Chondrocyte (in vitro differentiated cells): ENCODE measurements at regions not wholly inside any gene's neighbourhood (a gene's known extent, or its start where the extent isn't known, plus 50 kb on each side); places are given as distances from the start of the nearest gene placed in this dataset.
"Not testable (repeated sequence)": the region's sequence is repeated elsewhere in the genome, so short reads cannot be mapped to it uniquely, and the experiment has no call there.

ENCODE experiments used
- DNase-seq: peaks from one replicate; pipeline ENCODE4 v3.0.0; 2021; ENCODE audit warnings: mixed read lengths, low spot score
- H3K27ac Mint-ChIP-seq: one replicate; pipeline ENCODE4 v1.8.0; 2021; ENCODE audit warnings: mild to moderate bottlenecking, moderate library complexity, mixed read lengths; ENCODE audit not compliant: unreplicated experiment
- H3K27me3 Mint-ChIP-seq: 2 replicates; pipeline ENCODE4 v1.8.0; 2021; ENCODE audit warnings: low read depth, mixed read lengths
- H3K36me3 Mint-ChIP-seq: 2 replicates; pipeline ENCODE4 v1.8.0; 2021; ENCODE audit warnings: low read depth, mixed read lengths
- H3K4me1 Mint-ChIP-seq: 2 replicates; pipeline ENCODE4 v1.8.0; 2021; ENCODE audit warnings: low read depth, mild to moderate bottlenecking, mixed read lengths
- H3K4me3 Mint-ChIP-seq: one replicate; pipeline ENCODE4 v1.8.0; 2021; ENCODE audit warnings: mild to moderate bottlenecking, moderate library complexity, mixed read lengths; ENCODE audit not compliant: unreplicated experiment
- H3K9me3 Mint-ChIP-seq: 2 replicates; pipeline ENCODE4 v1.8.0; 2021; ENCODE audit warnings: low read depth, mixed read lengths
- TF ChIP-seq, protein P1 (sequence below): fragments of 200-600 bp; sonication (generic); IDR thresholded peaks from 2 replicates; pipeline ENCODE4 v1.5.0; 2021; ENCODE audit warnings: antibody characterized with exemption, mild to moderate bottlenecking, moderate library complexity

- Mint-ChIP-seq H3K27ac (peak overlapping the region; percentile 13), H3K9me3 (peaks cover 6% of the 10 kb centered on the region), H3K4me3 (no peak overlapping the region), H3K36me3 (no peaks in the 10 kb centered on the region), H3K4me1 (peaks cover 29% of the 10 kb centered on the region), H3K27me3 (no peaks in the 10 kb centered on the region)
- no peak for DNase-seq
- TF ChIP-seq, protein P1, sequence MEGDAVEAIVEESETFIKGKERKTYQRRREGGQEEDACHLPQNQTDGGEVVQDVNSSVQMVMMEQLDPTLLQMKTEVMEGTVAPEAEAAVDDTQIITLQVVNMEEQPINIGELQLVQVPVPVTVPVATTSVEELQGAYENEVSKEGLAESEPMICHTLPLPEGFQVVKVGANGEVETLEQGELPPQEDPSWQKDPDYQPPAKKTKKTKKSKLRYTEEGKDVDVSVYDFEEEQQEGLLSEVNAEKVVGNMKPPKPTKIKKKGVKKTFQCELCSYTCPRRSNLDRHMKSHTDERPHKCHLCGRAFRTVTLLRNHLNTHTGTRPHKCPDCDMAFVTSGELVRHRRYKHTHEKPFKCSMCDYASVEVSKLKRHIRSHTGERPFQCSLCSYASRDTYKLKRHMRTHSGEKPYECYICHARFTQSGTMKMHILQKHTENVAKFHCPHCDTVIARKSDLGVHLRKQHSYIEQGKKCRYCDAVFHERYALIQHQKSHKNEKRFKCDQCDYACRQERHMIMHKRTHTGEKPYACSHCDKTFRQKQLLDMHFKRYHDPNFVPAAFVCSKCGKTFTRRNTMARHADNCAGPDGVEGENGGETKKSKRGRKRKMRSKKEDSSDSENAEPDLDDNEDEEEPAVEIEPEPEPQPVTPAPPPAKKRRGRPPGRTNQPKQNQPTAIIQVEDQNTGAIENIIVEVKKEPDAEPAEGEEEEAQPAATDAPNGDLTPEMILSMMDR: no peak
These were observed 199.9 kb downstream of the SHOX start for GRCh38 chrX:830532-830931.

DNA sequence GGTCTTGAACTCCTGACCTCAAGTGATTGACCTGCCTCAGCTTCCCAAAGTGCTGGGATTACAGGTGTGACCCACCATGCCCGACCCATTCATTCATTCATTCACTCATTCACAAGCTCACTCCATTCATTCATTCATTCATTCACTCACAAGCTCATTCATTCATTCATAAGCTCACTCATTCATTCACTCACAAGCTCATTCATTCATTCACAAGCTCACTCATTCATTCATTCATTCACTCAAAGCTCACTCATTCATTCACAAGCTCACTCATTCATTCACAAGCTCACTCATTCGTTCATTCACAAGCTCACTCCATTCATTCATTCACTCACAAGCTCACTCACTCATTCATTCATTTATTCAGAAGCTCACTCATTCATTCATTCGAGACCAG is 198.6 kb downstream of the SHOX start:
- peak overlapping the region; percentile 17 for H3K27ac Mint-ChIP-seq

DNA sequence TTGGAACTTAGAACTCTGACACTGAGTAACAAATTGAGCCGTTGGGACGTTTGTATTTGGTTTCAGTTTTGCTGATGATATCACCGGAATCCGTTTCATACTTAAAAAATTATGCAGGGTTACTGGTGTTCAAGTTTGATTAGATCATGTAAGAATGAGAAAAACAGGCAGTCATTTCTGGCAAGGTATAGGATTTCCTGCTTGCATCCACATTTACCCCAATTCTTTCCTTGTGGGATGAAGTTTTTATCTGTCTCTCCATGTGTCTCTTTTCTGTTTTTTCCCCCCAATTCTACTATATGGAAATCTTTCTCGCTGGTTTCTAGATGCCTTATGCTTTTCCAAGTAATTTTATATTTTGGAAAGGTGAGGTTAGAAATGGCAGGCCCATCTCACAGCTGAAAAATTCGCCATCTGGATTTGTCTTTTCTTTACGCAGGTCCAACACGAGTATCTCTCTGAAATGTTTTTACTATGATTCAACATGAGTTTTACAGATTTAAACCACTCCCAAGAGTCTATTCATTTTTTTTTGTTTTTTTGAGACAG is 197.9 kb downstream of the SHOX start:
- peaks cover 6% of the 10 kb centered on the region for H3K9me3 Mint-ChIP-seq
- TF ChIP-seq, protein P1: no peak
- H3K27ac Mint-ChIP-seq: peak overlapping the region; percentile 88
- H3K27me3 Mint-ChIP-seq: no peaks in the 10 kb centered on the region
- H3K36me3 Mint-ChIP-seq: no peaks in the 10 kb centered on the region
- H3K4me1 Mint-ChIP-seq: peaks cover 29% of the 10 kb centered on the region
- H3K4me3 Mint-ChIP-seq: peak overlapping the region; percentile 41
- DNase-seq: no peak

More for the DNA sequence above, 198.6 kb downstream of the SHOX start:
- TF ChIP-seq, protein P1: no peak
- Mint-ChIP-seq H3K4me1 (peaks cover 29% of the 10 kb centered on the region), H3K36me3 (no peaks in the 10 kb centered on the region), H3K9me3 (peaks cover 6% of the 10 kb centered on the region), H3K4me3 (no peak overlapping the region), H3K27me3 (no peaks in the 10 kb centered on the region)
- no peak for DNase-seq

- Mint-ChIP-seq H3K9me3 (peaks cover 3% of the 10 kb centered on the region), H3K27me3 (no peaks in the 10 kb centered on the region), H3K4me1 (peaks cover 43% of the 10 kb centered on the region), H3K4me3 (peak overlapping the region; percentile 54), H3K36me3 (no peaks in the 10 kb centered on the region), H3K27ac (peak overlapping the region; percentile 98)
- TF ChIP-seq, protein P1: no peak
- DNase-seq: no peak
These were observed 195.9 kb downstream of the SHOX start for GRCh38 chrX:826448-826847.

- DNase-seq: no peak
- Mint-ChIP-seq H3K27ac (peak overlapping the region; percentile 98), H3K9me3 (no peaks in the 10 kb centered on the region), H3K27me3 (no peaks in the 10 kb centered on the region), H3K36me3 (no peaks in the 10 kb centered on the region), H3K4me3 (peak overlapping the region; percentile 54), H3K4me1 (peaks cover 47% of the 10 kb centered on the region)
- TF ChIP-seq, protein P1: no peak
These were observed 195.4 kb downstream of the SHOX start for GRCh38 chrX:825991-826390.

- not testable (repeated sequence) for H3K36me3 Mint-ChIP-seq, H3K4me3 Mint-ChIP-seq, H3K27me3 Mint-ChIP-seq, H3K27ac Mint-ChIP-seq, H3K9me3 Mint-ChIP-seq, DNase-seq
- H3K4me1 Mint-ChIP-seq: peaks cover 31% of the 10 kb centered on the region
These were observed 192.5 kb downstream of the SHOX start for GRCh38 chrX:823073-823472.
